NCI-H345 (cell line): ENCODE measurements at regions not wholly inside any gene's neighbourhood (a gene's known extent, or its start where the extent isn't known, plus 50 kb on each side); places are given as distances from the start of the nearest gene placed in this dataset.

Source experiments
- DNase-seq: peaks from one replicate; lab custom pipeline; 2025; lab: John Stamatoyannopoulos, UW

DNA sequence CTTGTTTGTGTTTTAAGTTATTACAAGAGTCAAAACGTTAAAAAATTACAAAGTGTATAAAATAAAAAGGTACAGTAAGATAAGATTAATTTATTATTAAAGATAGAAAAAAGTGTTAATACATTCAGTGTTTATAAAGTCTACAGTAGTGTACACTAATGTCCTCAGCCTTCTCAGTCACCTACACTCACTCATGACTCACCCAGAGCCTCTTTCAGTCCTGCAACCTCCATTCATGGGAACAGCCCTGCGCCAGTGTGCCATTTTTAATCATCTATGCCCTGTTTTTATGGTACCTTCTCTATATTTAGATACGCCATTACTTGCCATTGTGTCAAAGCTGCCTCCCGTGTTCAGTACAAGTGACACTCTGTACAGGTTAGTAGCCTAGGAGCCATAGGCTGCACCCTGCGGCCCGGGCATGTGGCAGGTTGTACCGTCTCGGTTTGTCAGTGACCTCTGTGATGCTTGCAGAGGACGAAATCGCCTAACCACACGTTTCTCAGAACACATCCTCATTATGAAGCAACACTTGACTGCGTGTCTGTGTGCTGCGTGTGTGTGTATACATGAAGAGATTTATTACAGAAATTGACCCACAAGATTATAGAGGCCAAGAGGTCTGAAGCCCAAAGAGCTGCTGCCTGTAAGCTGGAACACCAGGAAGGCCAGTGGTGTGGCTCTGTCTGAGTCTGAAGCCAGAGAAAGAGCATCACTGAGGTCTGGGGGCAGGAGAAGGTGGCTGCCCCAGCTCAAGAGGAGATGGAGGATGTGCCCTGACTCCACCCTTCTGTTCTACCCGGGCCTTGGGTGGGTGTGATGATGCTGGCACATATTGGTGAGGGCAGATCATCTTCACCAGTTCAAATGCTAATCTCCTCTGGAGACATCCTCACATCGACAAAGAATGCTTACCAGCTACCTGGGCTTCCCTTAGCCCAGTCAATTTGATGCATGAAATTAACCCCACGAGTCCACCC, 116.6 kb upstream of the C14orf180 start:
- peak; percentile 14 for DNase-seq

DNA sequence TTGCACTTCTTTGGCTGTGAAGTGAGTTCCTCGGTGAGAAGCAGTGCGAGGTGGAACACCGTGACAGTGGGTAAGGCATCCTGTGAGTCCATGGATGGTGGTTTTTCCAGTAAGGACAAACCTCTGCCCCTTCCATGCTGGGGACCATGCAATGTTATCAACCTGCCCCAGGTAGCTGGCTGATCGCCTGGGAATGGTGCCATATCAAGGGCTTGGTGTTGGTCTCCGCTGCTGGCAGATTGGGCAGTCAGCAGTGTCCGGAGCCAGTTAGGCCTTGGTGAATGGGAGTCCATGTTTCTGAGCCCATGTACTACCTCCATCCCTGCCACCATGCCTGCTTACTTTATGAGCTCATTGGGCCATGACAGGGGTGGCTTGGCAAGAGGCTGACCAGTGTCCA, 114.7 kb upstream of the C14orf180 start:
- no peak for DNase-seq

DNA sequence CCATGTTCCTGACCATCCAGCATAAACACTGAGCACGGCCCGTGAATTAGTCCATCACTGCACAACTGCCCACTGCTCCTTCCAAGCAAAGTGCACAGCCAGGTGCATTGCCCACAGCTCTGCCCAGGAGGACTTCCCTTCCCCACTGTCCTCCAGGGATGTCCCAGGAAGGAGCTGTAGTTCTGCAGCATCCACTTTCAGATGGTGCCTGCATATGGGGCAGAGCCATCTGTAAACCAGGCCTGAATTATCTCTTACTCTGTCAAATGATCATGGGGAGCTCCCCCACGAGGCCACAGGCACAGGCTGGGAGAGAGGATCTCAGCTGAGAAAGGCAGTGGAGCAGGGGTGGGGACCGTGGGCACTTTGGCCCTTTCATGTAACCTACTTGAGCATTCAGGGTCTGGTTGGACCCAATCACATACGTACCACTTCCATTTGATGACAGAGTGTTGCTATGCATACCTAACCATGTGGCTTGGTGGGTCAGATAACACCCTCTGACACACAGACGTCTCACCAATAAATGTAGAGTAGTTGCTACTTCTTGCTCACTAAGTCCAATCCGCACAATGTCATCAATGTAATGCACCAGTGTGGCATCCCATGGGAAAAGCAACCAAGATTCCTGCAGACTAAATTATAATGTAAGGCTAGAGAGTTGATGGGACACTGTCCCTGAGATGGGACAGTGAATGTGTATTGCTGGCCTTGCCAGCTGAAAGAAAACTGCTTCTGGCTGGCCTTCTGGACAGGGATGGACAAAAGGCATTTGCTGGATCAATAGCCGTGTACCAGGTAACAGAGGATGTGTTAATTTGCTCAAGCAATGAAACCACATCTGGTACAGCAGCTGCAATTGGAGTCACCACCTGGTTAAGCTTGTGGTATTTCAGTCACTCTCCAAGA, 113.8 kb upstream of the C14orf180 start:
- no peak for DNase-seq

DNA sequence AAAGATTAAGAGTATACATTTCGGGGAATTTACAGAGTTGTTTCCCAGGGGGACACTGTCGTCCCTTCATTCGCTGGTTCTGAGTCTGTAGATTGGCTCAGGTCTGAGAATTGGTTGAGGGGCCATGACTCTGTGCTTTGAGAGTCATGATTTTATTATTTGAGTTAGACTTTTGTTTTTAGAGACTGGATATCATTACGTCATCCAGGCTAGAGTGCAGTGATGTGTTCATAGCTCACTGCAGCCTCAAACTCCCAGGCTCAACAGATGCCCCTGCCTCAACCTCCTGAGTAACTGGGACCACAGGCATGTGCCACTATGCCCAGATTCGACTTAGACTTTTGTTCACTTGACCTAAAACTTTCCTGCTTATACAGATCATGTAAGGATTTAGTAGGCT, 112.3 kb upstream of the C14orf180 start:
- DNase-seq: no peak

- no peak for DNase-seq
Measured at GRCh38 chr14:104467641-104468040, 111.9 kb upstream of the C14orf180 start.

- DNase-seq: no peak
Measured at GRCh38 chr14:104469591-104469990, 110.0 kb upstream of the C14orf180 start.

- DNase-seq: no peak
Measured at GRCh38 chr14:104470588-104470987, 109.0 kb upstream of the C14orf180 start.

GRCh38 chr14:104471114-104471513, 108.5 kb upstream of the C14orf180 start:
- no peak for DNase-seq

DNA sequence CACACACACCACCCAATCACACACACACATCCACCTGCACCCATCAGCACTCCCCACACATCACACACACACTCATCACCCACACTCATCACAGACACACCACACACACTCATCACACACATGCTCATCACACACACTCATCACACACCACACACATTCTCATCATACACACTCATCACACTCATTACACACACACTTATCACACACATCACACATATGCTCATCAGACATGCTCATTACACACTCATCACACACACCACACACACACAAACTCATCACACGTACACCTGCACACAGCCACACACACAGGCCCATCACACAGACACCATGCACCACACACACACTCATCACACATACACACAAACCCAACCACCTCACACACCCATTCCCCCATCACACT, 107.5 kb upstream of the C14orf180 start:
- DNase-seq: no peak

- DNase-seq: no peak
Measured at GRCh38 chr14:104472536-104473243, 106.9 kb upstream of the C14orf180 start.

GRCh38 chr14:104473244-104473565, 106.4 kb upstream of the C14orf180 start:
- DNase-seq: no peak

DNA sequence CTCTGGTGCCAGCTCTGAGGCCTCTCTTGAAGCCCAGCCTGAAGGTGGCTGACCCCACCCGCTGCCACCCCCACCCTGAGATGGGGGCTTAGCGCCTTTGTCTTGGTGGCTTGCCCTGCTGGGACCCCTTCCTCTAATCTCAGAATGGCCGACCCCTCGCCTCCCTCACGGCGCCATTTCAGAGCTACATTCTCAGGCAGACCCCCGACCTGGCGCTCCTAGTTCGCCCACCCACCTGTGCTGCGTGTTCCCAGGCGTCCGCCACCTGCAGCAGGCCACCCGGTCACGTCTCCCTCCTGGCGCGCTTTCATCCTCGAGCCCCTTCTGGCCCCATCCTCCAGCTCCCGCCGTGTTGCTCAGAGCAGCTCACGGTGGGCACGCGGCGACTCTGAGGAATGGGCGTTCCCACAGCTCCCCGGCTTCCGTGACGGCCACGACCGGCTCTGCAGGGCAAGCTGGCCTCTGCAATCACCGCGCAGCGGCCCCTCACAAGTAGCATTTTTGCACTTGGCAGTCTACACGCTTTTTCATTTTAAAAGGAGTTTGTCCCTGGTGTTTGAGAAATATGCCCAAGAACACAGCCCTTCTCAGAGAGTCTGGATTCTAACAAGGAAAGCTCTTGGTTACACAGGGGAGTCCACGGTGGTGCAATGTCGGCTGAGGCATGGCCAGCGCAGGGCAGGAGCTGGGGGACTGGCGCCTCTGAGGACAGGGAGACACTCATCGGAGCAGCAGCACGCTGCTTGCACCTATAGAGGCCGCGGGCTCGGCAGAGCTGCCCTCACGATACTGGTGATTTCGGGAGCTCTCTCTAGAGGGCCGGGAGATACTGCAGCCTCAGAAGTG, 105.7 kb upstream of the C14orf180 start:
- DNase-seq: no peak

GRCh38 chr14:104474495-104475213, 104.9 kb upstream of the C14orf180 start:
- no peak for DNase-seq

- no peak for DNase-seq
Measured at GRCh38 chr14:104475256-104475655, 104.3 kb upstream of the C14orf180 start.

DNA sequence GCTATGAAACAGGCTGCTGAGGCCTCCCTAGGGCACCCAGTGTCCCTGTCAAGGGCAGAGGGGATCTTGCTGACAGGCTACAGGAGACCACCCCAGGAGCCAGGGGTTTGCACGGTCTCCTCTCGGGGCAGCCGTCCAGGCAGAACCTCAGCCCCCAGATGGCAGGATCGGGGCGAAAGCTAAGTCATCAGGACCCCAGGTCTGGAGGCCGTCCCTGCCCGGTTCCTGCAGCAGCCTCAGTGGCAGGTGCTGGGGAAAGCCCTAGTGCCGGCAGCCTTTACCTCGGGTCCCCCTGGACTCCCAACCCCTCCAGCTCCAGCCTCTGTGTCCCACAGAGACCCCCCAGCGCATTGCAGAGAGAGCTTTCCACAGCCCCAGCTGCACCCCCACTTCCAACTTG, 103.8 kb upstream of the C14orf180 start:
- no peak for DNase-seq

GRCh38 chr14:104476437-104476836, 103.1 kb upstream of the C14orf180 start:
- no peak for DNase-seq

DNA sequence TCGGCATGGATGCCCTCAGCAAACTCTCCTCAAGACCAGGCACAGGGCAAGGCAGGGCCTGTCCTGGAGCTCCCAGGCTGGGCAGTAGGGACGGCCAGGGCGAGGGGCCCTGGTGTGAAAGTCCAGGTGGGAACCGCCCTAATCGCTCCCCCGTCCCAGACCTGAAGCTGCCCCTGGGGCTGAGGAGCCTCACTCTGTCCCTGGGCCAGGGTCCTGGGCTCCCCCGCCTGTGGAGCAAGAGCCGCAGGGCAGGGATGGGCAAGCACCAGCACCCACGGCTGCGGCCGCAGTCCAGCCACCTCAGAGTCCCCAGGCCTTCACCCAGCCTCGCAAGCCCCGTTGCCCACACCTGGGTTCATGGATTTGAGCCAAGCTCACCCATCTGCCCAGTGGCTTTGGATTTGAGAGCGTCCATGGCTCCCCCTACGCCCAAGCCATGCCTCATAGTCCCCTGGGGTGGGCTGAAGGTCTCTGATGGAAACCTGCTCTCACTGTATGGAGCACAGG, 102.4 kb upstream of the C14orf180 start:
- DNase-seq: no peak

DNA sequence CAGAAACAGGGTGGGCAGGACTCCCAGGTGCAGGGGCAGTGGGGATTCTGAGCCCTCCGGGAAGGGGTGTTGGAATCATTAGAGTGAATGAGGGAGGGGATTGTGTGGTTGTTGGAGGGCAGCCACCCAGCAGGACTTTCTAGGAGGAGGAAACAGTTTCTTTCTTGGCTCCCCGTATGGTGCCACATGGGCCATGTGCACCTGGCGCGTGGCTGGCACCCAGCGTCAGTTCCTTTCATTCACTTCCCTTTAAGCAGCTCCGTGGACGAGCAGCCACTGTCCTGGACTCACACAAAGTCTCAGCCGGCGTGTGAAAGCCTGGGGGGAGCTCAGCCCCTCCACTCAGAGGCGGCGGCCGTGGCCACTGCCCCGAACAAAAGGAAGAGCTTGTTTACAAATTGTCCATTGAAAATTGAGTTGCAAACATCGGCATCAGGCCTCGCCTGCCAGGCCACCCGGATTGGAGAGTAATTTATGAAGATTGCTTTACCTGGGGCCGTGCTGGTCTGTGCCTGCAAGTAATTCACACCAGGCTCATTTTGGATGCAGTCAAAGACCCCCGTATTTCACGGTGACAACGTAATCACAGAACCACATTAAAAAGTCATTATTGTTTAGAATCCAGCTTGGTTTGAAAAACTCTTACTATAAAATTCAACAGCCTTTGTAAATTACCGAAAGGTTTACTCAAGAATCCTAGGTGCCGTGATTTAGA, 101.7 kb upstream of the C14orf180 start:
- peak; percentile 41 for DNase-seq

DNA sequence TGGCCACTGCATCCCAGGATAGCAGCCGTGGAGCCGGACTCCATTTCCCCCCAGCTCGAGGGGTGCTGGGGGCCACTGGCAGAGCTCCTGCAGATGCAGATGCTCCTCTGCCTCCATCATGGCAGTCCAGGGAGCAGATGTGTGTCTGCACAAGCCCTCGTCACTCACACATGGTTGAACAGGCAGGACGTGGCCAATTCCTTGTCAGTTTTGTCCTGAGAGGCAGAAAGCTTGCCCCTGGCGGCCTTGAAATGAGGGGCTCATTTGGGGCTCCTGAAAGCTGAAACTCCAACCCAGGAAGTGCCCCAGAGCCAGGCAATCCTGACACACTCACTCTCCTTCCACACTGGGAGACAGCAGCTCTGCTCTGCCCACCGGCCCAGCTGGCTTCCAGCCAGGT, 100.9 kb upstream of the C14orf180 start:
- DNase-seq: no peak

GRCh38 chr14:104479901-104480300, 99.7 kb upstream of the C14orf180 start:
- DNase-seq: no peak
